A204.1 (cell line): ENCODE measurements at regions not wholly inside any gene's neighbourhood (a gene's known extent, or its start where the extent isn't known, plus 50 kb on each side); places are given as distances from the start of the nearest gene placed in this dataset.

Source experiments
- FAIRE-seq: peaks from 2 replicates; lab custom pipeline; 2012; peaks lifted over from hg19 to GRCh38; lab: Jason Lieb, UNC

- FAIRE-seq: no peak
Measured at GRCh38 chr16:66137853-66138252, 228.6 kb upstream of the CDH5 start.

DNA sequence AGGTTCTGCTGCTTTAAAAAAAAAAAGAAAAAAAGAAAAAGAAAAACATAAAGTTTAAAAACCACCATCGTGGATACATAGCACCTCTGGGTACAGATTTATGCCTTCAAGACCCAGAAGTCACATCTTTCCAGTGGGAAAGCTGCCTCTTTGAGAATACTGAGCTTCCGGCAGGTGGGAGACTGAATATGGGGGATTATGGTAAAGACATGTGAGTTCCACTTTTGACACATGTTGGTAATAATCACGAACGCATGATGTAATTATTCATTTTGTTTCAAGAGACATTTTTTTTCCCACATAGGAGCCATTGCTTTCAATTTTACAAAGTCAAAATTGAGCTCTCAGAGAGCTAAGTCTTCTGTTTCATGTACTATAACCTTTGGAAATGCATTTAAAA, 229.7 kb upstream of the CDH5 start:
- FAIRE-seq: no peak

GRCh38 chr16:66135838-66136237, 230.7 kb upstream of the CDH5 start:
- FAIRE-seq: no peak

DNA sequence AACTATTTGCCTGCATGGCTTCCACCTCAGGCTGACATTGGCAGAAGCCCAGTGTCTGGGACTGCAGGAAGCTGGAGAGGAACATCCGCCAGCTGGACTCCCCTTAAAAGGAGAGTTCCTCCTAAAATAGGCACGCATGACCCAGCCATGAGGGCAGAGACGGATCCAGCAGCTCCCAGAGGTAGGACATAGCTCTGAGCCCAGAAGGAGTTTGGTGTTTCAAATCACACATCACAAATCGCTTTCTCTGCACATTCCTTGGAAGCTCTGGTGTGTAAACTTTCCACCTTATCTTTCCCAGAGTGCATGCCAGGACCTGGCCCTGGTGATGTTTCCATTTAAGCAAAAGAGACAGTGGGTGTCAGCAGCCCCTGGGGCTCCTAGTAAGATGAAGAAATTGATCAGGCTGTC, 231.1 kb upstream of the CDH5 start:
- no peak for FAIRE-seq

DNA sequence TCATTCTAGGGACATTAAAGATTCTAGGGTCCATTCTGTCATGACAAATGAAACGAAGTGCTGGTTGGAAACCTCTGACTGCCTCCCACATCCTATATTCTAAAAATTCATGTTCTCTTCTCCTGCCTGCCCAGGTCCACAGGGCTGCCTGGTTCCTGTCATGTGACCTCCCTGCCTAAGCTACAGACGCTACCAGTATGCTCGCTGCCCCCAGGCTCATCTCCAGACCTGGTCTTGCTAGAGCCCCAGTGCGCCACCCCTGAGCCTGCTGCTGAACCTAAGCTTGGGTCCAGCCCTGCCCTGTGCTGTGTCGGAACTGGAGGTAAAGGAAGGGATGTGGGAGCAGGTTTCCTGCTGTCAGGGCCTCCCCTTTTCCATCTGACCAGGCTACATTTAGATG, 231.6 kb upstream of the CDH5 start:
- FAIRE-seq: no peak

GRCh38 chr16:66133643-66134338, 232.7 kb upstream of the CDH5 start:
- FAIRE-seq: no peak

GRCh38 chr16:66131895-66132294, 234.6 kb upstream of the CDH5 start:
- no peak for FAIRE-seq

DNA sequence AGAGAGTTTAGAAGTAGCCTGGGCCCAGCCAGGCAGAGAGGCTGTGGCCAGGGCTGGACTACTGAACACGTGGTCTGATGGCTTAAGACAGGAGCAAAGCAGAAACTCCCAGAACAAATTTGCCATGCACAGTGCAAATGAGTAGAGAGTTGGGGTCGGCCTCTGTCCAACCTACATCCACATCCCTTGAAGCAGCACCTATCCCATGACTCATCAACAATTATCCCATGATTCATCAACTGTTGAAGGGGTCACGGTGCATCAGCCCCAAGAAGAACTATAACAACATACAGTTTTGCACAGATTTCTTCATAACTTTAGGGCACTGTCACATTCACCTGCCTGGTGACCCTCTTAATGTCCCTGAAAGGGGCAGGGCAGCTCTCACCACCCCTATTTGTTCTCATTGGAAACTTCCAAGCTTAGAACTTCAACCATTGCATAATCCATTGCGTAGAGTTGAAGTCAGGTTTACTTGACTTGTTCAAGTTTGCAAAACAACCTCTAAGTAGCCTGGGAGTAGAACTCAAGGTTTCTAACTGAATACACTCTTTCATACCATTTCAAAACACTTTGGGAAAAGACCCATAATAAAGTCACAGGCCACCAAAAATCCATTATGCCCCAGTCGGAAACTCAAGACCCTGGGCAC, 235.2 kb upstream of the CDH5 start:
- no peak for FAIRE-seq

DNA sequence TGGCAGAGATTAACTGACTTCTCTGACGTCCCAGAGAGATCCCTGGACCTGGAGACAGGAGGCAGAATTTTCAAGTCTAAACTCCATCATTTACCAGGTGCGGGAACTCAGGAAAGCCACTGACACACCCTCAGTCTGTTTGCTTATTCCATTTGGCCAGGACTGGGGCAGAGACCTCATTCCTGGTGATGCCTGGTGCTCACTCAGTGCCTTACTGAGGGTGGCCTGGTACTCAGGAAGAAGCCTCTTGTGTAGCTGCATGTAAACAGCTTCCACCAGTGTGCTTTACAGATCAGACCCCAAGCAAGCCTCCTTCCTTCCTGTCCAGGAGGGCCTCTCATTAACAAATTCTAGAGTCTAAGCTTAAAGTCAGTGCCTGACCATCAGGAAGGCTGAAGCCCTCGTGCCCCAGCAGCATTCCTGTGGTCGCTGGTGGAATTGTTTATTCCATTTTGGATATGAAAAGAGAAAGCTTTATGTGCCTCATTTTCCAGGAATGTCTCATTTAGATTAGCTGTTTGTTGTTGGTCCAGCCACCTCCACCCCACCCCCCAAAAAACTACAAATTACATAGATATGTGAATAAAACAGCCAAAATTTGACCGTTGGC, 236.1 kb upstream of the CDH5 start:
- FAIRE-seq: no peak

- no peak for FAIRE-seq
Measured at GRCh38 chr16:66129196-66129595, 237.3 kb upstream of the CDH5 start.

GRCh38 chr16:66128371-66128770, 238.1 kb upstream of the CDH5 start:
- no peak for FAIRE-seq

GRCh38 chr16:66127459-66128370, 238.8 kb upstream of the CDH5 start:
- no peak for FAIRE-seq

DNA sequence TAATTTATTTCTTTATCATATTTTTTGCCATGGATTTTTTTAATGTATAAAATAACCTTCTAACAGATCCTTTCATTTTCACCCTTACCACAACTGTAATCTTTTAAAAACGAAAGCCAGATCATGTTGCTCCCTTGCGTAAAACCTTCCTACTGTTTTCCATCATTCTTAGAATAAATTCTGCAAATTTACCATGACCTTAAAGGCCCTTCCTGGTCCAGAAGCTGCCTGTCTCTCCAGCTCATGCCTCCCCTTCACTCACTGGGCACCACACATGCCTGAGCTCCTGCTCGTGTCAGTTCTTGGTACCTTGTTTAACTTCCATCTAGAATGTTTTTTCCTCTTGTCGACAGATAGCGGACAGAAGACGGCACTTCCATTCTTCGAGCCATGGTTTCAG, 245.0 kb upstream of the CDH5 start:
- no peak for FAIRE-seq

DNA sequence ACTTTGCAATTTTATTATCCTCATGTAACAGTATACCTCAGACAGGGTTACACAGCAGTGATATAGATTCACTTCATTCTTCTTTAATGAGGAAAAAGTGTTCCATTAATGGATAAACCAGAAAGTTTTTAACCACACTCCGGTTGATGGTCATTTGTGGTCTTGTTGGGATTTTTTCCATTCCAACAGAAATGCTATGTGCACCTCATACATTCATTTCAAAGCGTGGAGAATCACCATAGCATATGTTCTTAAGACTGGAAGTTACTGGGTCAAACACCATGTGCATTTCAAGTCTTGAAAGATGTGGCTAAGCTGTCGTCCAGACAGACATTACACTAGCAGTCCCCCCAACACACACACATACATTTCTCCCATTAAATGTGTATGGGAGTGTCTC, 245.8 kb upstream of the CDH5 start:
- no peak for FAIRE-seq

DNA sequence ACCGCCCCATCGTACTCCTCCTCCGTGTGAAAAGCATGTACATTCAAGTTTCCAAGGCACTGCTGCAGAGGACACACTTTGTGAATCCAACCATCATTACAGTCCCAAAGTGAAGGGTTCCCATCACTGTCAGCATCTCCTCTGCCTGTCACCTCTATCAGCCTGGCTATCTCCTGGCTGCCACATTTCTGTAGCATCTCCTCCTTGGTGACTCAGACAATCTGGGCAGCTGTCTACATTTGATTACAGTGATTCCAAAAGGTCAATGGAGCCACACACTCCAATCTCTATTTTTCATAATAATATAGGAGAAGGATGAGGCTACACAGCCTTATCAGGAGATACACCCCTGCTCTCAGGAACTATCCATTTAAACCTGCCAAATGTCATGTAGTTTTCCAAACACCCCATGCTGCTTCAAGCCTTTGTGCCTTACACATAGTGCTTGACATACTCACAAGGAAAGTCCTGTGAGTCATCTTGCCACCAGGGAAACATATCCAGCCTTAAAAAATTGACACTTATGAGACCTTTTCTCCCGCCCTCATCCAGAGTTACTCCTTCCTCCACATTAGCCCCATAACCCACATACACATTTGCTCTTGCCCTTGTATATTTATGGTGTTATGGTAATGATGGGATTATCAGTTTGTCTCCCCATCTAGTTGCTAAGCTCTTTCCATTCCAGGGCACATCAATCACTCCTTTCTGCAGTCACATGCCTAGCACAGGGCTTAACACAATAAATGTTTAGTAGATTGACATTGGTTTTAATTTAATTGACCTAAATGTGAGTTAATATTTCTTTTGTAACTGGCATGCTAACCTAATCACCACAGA, 250.1 kb upstream of the CDH5 start:
- no peak for FAIRE-seq

DNA sequence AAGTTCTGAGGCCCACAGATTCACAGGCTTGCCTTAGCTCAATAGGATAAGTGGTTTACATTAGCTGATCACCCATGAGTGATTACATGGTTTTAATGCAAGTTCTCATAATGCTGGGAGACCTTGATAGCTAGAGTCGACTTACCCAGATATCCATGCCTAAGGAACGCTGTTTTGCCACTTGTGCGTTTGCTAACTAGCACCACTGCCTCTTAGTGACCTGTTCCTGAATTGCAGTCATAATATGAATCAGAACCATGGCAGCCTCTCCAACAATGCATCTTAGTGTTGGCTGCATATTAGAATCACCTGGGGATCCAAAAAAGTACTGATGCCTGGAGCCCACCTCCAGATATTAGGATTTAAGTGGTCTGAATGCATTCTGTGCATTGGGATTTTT, 251.1 kb upstream of the CDH5 start:
- no peak for FAIRE-seq

DNA sequence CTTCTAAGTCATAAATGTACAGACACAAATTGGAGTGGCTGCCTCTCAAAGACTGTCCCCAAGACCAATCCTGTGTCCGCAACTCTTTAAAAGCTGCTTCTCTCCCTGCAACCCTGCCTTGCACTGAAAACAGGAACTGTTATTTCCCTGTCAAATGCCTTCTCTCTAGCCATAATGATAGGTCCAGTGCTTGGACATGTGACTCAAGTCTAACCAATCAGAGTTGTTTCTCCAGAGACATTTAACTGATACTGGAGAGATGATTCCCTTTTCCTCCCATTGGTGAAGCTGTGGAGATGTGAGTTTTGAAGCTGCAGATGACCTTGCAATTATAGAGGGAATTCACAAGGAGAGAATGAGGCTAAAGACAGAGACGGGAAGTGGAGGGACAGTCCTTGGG, 253.3 kb upstream of the CDH5 start:
- FAIRE-seq: no peak

GRCh38 chr16:66109677-66110076, 256.8 kb upstream of the CDH5 start:
- FAIRE-seq: no peak

GRCh38 chr16:66107661-66108060, 258.8 kb upstream of the CDH5 start:
- no peak for FAIRE-seq

DNA sequence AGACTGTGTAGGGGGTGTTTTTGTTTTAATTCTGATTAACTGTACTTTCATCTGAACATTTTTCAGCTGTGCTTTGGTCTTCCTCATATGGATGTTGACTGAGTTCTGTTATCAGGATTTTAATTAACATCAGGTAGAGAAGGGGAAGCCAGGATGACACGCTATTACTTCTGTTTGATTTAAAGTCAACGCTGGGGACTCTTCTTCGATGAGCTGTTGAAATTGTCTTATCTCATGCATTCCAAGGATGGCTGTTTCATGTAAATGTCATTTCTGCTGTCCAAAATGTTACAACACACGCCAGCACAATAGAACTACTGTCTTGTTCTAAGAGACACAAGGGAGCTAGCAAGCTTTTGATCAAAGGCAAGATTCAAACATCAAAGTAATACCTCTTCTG, 263.3 kb upstream of the CDH5 start:
- no peak for FAIRE-seq

GRCh38 chr16:66099306-66099705, 267.2 kb upstream of the CDH5 start:
- no peak for FAIRE-seq

- no peak for FAIRE-seq
Measured at GRCh38 chr16:66097751-66098150, 268.7 kb upstream of the CDH5 start.
